ENCODE measurements at regions not wholly inside any gene's neighbourhood (a gene's known extent, or its start where the extent isn't known, plus 50 kb on each side); places are given as distances from the start of the nearest gene placed in this dataset.
"Not testable (repeated sequence)": the region's sequence is repeated elsewhere in the genome, so short reads cannot be mapped to it uniquely, and the experiment has no call there.

DNA sequence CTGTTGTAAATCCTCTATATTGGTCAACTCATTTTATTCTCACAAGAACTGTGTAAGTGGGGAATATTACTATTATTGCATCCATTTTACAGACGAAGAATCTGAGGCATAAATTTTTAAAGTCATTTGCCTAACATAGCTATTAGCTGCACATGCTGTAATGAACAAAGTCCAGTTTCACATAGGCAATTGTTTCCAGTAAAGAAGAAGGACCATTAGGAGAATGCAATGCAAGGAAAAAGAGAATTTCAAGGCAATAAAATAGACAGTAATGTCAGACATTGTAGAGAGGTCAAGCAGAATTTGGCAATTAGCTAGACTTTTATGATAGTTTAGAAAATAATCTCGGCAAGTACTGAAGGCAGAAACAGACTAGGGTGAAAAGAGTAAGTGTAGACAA, 578.7 kb upstream of the NECTIN3 start:
- peaks cover 21% of the 10 kb centered on the region for H3K27me3 Mint-ChIP-seq
- no peaks in the 10 kb centered on the region for H3K36me3 Mint-ChIP-seq (ENCODE audit: insufficient read depth)
- no peaks in the 10 kb centered on the region for H3K4me1 Mint-ChIP-seq
- DNase-seq (ENCODE audit: low spot score in 2 of 2), result no peak
- no peak overlapping the region for H3K4me3 Mint-ChIP-seq
- no peak overlapping the region for H3K27ac Mint-ChIP-seq (ENCODE audit: low read depth)
- peaks cover 3% of the 10 kb centered on the region for H3K9me3 Mint-ChIP-seq
- ATAC-seq (replicated peaks; ENCODE audit: extremely low read depth, poor library complexity, severe bottlenecking), result no peak

DNA sequence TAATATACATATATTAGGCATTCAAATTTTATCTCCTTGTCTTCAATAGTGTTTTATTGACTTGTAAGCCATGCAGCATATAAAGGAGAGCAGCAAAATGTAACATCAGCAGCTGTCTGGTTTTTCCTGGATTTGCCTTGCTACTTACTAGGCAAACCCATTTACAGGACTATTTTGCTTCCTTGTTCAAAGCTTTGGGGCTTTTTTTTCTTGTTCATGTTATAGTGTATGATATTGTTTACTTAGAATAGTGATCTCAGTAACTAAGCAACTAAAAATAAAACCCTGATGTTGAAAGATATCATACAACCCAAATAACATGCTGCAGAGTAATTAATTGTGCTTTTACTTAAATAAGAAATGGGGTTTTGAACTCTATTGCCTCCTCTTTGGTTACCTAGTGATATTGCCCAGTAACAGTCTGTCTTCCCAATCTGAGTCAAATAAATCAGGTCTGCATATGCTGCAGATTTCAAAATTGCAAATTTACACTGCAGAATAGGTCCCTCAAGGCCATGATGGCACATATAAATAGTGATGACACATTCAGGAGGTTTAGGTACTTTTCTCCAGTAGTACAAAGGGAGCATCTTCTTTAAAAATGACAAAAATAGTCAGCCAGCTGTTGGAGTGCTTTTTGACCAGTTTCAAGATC, 578.1 kb upstream of the NECTIN3 start:
- Mint-ChIP-seq H3K36me3 (ENCODE audit: insufficient read depth) (no peaks in the 10 kb centered on the region), H3K4me3 (no peak overlapping the region), H3K9me3 (no peaks in the 10 kb centered on the region), H3K27ac (ENCODE audit: low read depth) (no peak overlapping the region), H3K27me3 (peaks cover 21% of the 10 kb centered on the region), H3K4me1 (no peaks in the 10 kb centered on the region)
- no peak for ATAC-seq (replicated peaks; ENCODE audit: extremely low read depth, poor library complexity, severe bottlenecking)
- no peak for DNase-seq (ENCODE audit: low spot score in 2 of 2)

DNA sequence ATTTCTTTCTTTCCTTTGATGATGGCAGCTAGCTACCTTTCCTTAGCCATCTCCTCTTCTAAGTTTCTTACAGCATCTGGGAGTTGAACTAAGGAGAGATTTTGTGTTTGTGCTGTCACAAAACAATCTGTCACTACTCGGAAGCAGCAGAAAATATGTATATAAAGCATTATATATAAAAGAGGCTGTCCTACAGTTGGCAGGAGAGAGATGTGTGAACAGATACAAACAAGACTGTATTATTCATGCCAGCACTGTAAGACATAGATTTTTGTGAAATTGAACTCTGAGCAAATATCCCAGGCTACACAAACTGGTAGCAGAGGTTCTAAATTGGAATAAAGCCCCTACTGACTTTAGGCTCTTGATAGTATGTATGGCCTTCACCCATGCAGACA, 577.5 kb upstream of the NECTIN3 start:
- ATAC-seq (replicated peaks; ENCODE audit: extremely low read depth, poor library complexity, severe bottlenecking) (no peak), DNase-seq (ENCODE audit: low spot score in 2 of 2) (no peak)
- Mint-ChIP-seq H3K4me1 (no peaks in the 10 kb centered on the region), H3K27me3 (peaks cover 21% of the 10 kb centered on the region), H3K4me3 (no peak overlapping the region), H3K27ac (ENCODE audit: low read depth) (no peak overlapping the region), H3K9me3 (no peaks in the 10 kb centered on the region), H3K36me3 (ENCODE audit: insufficient read depth) (no peaks in the 10 kb centered on the region)

DNA sequence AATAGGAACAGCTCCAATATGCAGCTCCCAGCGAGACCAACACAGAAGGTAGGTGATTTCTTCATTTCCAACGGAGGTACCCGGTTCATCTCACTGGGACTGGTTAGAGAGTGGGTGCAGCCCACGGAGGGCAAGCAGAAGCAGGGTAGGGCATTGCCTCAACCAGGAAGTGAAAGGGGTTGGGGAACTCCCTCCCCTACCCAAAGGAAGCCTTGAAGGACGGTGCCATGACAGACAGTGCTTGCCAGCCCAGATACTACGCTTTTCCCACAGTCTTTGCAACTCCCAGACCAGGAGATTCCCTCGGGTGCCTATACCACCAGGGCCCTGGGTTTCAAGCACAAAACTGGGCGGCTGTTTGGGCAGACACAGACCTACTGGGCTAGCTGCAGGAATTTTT, 576.9 kb upstream of the NECTIN3 start:
- Mint-ChIP-seq H3K36me3 (ENCODE audit: insufficient read depth) (no peaks in the 10 kb centered on the region), H3K4me1 (no peaks in the 10 kb centered on the region), H3K27me3 (peaks cover 21% of the 10 kb centered on the region), H3K4me3 (no peak overlapping the region), H3K9me3 (no peaks in the 10 kb centered on the region), H3K27ac (ENCODE audit: low read depth) (no peak overlapping the region)
- DNase-seq (ENCODE audit: low spot score in 2 of 2) (no peak), ATAC-seq (replicated peaks; ENCODE audit: extremely low read depth, poor library complexity, severe bottlenecking) (no peak)

DNA sequence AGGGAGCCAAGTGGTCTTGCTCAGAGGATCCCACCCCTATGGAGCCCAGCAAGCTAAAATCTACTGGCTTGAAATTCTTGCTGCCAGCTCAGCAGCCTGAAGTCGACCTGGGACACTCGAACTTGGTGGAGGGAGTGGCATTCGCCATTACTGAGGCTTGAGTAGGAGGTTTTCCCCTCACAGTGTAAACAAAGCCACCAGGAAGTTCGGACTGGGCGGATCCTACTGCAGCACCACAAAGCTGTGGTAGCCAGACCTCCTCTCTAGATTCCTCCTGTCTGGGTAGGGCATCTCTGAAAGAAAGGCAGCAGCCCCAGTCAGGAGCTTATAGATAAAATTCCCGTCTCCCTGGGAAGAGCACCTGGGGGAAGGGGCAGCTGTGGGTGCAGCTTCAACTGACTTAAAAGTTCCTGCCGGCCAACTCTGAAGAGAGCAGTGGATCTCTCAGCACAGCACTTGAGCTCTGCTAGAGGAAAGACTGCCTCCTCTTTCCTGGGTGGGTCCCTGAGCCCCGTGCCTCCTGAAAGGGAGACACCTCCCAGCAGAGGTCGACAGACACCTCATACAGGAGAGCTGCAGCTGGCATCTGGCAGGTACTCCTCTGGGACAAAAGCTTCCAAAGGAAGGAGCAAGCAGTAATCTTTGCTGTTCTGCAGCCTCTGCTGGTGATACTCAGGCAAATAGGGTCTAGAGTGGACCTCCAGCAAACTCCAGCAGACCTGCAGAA, 576.3 kb upstream of the NECTIN3 start:
- Mint-ChIP-seq H3K4me3 (no peak overlapping the region), H3K27ac (ENCODE audit: low read depth) (no peak overlapping the region), H3K9me3 (no peaks in the 10 kb centered on the region), H3K27me3 (peaks cover 21% of the 10 kb centered on the region), H3K36me3 (ENCODE audit: insufficient read depth) (peaks cover 2% of the 10 kb centered on the region), H3K4me1 (no peaks in the 10 kb centered on the region)
- no peak for DNase-seq (ENCODE audit: low spot score in 2 of 2)
- no peak for ATAC-seq (replicated peaks; ENCODE audit: extremely low read depth, poor library complexity, severe bottlenecking)

DNA sequence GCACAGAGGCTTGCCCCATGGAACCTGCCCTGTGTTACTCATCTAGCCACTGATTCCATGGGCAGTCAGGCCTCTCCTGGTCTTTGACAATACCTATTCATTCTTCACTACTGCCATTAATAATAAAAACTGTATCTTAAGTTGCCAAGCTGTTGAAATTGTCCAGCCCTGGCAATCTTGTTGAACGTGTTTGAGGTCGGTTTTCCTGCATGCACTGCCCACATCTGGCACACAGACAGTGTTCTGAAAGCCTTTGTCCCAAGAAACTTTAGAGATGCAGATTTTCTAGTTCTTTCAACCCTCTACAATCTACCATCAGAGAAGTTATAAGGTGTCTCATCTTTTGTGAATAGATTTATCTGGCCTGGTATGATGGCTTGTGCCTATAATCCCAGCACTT, 567.2 kb upstream of the NECTIN3 start:
- Mint-ChIP-seq H3K27ac (ENCODE audit: low read depth) (no peak overlapping the region), H3K4me3 (no peak overlapping the region), H3K4me1 (no peaks in the 10 kb centered on the region), H3K27me3 (no peaks in the 10 kb centered on the region), H3K36me3 (ENCODE audit: insufficient read depth) (peaks cover 2% of the 10 kb centered on the region), H3K9me3 (peaks cover 7% of the 10 kb centered on the region)
- no peak for ATAC-seq (replicated peaks; ENCODE audit: extremely low read depth, poor library complexity, severe bottlenecking)
- DNase-seq (ENCODE audit: low spot score in 2 of 2), result no peak

DNA sequence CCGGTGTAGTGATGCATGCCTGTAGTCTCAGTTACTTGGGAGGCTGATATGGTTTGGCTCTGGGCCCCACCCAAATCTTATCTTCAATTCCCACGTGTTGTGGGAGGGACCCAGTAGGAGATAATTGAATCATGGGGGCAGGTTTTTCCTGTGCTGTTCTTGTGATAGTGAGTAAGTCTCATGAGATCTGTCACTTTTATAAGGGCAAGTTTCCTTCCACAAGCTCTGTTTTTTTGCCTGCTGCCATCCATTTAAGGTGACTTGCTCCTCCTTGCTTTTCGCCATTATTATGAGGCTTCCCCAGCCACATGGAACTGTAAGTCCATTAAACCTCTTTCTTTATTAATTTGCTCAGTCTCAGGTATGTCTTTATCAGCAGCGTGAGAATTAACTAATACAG, 566.7 kb upstream of the NECTIN3 start:
- H3K27me3 Mint-ChIP-seq, result no peaks in the 10 kb centered on the region
- no peak overlapping the region for H3K4me3 Mint-ChIP-seq
- H3K4me1 Mint-ChIP-seq, result no peaks in the 10 kb centered on the region
- peaks cover under 1% of the 10 kb centered on the region for H3K36me3 Mint-ChIP-seq (ENCODE audit: insufficient read depth)
- peaks cover 7% of the 10 kb centered on the region for H3K9me3 Mint-ChIP-seq
- ATAC-seq (replicated peaks; ENCODE audit: extremely low read depth, poor library complexity, severe bottlenecking), result no peak
- H3K27ac Mint-ChIP-seq (ENCODE audit: low read depth), result no peak overlapping the region
- DNase-seq (ENCODE audit: low spot score in 2 of 2), result no peak

DNA sequence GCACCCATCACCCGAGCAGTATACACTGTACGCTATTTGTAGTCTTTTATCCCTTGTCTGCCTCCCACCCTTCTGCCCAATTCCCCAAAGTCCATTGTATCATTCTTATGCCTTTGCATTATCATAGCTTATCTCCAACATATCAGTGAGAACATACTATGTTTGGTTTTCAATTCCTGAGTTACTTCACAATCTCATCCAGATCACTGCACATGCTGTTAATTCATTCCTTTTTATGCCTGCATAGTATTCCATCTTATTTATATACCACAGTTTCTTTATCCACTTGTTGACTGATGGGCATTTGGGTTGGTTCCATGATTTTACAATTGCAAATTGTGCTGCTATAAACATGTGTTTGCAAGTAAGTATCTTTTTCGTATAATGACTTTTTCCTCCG, 564.7 kb upstream of the NECTIN3 start:
- H3K9me3 Mint-ChIP-seq, result peaks cover 7% of the 10 kb centered on the region
- no peak overlapping the region for H3K27ac Mint-ChIP-seq (ENCODE audit: low read depth)
- no peaks in the 10 kb centered on the region for H3K4me1 Mint-ChIP-seq
- ATAC-seq (replicated peaks; ENCODE audit: extremely low read depth, poor library complexity, severe bottlenecking) (no peak), DNase-seq (ENCODE audit: low spot score in 2 of 2) (no peak)
- no peak overlapping the region for H3K4me3 Mint-ChIP-seq
- H3K27me3 Mint-ChIP-seq, result peaks cover 13% of the 10 kb centered on the region
- H3K36me3 Mint-ChIP-seq (ENCODE audit: insufficient read depth), result no peaks in the 10 kb centered on the region

DNA sequence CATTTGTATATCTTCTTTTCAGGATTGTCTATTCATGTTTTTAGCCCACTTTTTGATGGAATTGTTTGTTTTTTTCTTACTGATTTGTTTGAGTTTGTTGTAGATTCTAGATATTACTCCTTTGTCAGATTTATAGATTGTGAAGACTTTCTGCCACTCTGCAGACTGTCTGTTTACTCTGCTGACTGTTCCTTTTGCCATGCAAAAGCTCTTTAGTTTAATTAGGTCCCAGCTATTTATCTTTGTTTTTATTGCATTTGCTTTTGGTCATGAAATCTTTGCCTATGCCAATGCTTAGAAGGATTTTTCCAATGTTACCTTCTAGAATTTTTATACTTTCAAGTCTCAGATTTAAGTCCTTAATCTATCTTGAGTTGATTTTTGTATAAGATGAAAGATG, 564.0 kb upstream of the NECTIN3 start:
- H3K4me3 Mint-ChIP-seq, result not testable (repeated sequence)

DNA sequence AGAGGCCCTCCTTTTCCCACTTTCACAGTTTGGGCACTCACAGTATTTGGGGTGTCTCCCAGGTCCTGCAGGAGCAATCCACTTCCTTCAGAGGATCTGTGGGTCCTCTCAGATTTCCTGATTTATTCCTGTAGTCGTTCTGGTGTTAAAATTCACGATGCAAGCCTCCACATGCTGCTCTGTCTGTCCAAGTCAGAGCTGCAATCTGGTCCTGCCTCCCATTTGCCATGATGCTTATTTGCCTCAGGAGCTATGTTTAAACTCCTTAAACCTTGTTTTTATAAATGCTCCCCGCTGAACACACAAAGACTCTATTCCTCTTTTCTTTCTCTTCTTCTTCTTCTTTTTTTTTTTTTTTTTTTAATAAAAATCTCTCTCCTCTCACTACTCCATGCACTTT, 558.7 kb upstream of the NECTIN3 start:
- DNase-seq (ENCODE audit: low spot score in 2 of 2) (no peak), ATAC-seq (replicated peaks; ENCODE audit: extremely low read depth, poor library complexity, severe bottlenecking) (no peak)
- Mint-ChIP-seq H3K27me3 (peaks cover 38% of the 10 kb centered on the region), H3K4me1 (no peaks in the 10 kb centered on the region), H3K36me3 (ENCODE audit: insufficient read depth) (no peaks in the 10 kb centered on the region), H3K4me3 (no peak overlapping the region), H3K27ac (ENCODE audit: low read depth) (no peak overlapping the region), H3K9me3 (no peaks in the 10 kb centered on the region)

More for the DNA sequence above, 564.0 kb upstream of the NECTIN3 start:
- H3K9me3 Mint-ChIP-seq; ATAC-seq (replicated peaks; ENCODE audit: extremely low read depth, poor library complexity, severe bottlenecking); H3K36me3 Mint-ChIP-seq (ENCODE audit: insufficient read depth); H3K27ac Mint-ChIP-seq (ENCODE audit: low read depth); H3K4me1 Mint-ChIP-seq; DNase-seq (ENCODE audit: low spot score in 2 of 2): not testable (repeated sequence)
- peaks cover 16% of the 10 kb centered on the region for H3K27me3 Mint-ChIP-seq

DNA sequence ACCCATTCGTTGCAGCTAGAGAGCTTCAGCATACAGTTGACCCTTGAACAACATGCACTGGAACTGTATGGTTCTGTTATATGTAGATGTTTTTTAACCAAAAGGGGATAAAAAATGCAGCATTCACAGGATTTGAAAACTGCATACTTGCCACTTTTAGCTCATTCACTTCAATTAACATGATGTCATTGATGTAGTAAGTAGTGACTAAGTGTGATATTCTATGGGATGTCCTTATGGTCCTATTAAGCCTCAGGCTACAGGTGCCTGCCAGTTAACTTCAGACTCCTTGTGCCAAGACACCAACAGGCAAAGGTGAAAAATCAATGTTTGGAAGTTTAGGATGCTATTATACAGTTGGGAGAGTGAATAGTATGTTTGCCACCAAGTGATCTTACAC, 553.6 kb upstream of the NECTIN3 start:
- no peaks in the 10 kb centered on the region for H3K36me3 Mint-ChIP-seq (ENCODE audit: insufficient read depth)
- ATAC-seq (replicated peaks; ENCODE audit: extremely low read depth, poor library complexity, severe bottlenecking), result no peak
- no peaks in the 10 kb centered on the region for H3K9me3 Mint-ChIP-seq
- peaks cover 21% of the 10 kb centered on the region for H3K27me3 Mint-ChIP-seq
- no peak overlapping the region for H3K27ac Mint-ChIP-seq (ENCODE audit: low read depth)
- H3K4me1 Mint-ChIP-seq, result no peaks in the 10 kb centered on the region
- DNase-seq (ENCODE audit: low spot score in 2 of 2), result no peak
- no peak overlapping the region for H3K4me3 Mint-ChIP-seq

DNA sequence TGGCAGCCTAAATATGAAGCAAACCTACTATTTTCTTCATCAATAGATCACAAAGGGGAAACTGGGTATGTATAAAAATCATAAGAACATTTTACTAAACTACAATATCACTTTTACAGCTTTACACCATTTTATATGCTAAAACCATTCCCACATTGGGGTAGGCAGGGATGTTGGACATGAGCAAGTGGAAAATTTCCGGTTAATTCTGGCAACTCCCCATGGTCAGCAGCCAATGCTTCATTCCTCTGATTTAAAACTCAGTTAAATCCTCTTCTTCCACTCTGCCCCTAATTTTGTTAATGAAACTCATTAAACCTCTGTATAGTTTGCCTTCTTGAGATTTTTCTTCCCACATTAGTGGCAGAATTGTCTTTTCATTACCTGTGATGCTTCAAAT, 552.5 kb upstream of the NECTIN3 start:
- no peak overlapping the region for H3K4me3 Mint-ChIP-seq
- peaks cover 21% of the 10 kb centered on the region for H3K27me3 Mint-ChIP-seq
- no peaks in the 10 kb centered on the region for H3K4me1 Mint-ChIP-seq
- no peak overlapping the region for H3K27ac Mint-ChIP-seq (ENCODE audit: low read depth)
- H3K36me3 Mint-ChIP-seq (ENCODE audit: insufficient read depth), result no peaks in the 10 kb centered on the region
- DNase-seq (ENCODE audit: low spot score in 2 of 2) (no peak), ATAC-seq (replicated peaks; ENCODE audit: extremely low read depth, poor library complexity, severe bottlenecking) (no peak)
- no peaks in the 10 kb centered on the region for H3K9me3 Mint-ChIP-seq

DNA sequence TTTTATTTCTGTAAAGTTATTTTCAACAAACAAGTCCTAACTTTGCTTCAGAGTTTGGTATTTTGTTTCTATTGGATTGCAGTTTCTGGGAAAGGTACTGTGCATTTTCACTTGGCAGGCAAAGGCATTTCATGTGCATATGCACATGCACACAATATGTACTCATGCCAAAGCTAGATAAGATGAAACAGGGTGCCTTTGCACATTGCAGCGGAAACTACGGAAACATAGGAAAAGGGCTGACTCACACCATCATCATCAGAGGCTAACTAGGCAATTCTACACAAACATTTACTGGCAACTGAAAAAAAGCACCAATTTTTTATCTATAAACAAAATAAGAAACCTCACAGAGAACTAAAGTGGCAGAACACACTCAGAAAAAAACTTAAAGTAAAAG, 550.6 kb upstream of the NECTIN3 start:
- DNase-seq (ENCODE audit: low spot score in 2 of 2) (no peak), ATAC-seq (replicated peaks; ENCODE audit: extremely low read depth, poor library complexity, severe bottlenecking) (no peak)
- H3K27ac Mint-ChIP-seq (ENCODE audit: low read depth), result no peak overlapping the region
- H3K36me3 Mint-ChIP-seq (ENCODE audit: insufficient read depth), result no peaks in the 10 kb centered on the region
- peaks cover 14% of the 10 kb centered on the region for H3K27me3 Mint-ChIP-seq
- H3K9me3 Mint-ChIP-seq, result no peaks in the 10 kb centered on the region
- no peaks in the 10 kb centered on the region for H3K4me1 Mint-ChIP-seq
- H3K4me3 Mint-ChIP-seq, result no peak overlapping the region

Measured in central memory CD8-positive, alpha-beta T cell (primary cell).